ENCODE measurements at regions not wholly inside any gene's neighbourhood (a gene's known extent, or its start where the extent isn't known, plus 50 kb on each side); places are given as distances from the start of the nearest gene placed in this dataset.

- 100% methylated on average over 1 of the region's 3 CpGs for WGBS (ENCODE audit: insufficient coverage)
- peaks cover 2% of the 10 kb centered on the region for H3K9me3 Mint-ChIP-seq (ENCODE audit: insufficient read depth)
- ChIA-PET CTCF (no interaction called here), POLR2A (no interaction called here)
- H3K27ac Mint-ChIP-seq, result no peak overlapping the region
- Histone ChIP-seq H3K4me3 (ENCODE audit: control extremely low read depth in 1 of 5, extremely low read depth in 1 of 5, insufficient read depth in 1 of 5, low read depth in 2 of 5, low read length in 4 of 5) (no peak overlapping the region), H3K79me2 (ENCODE audit: control insufficient read depth, insufficient read depth, low read length) (no peaks in the 10 kb centered on the region), H3K4me2 (replicated peaks; ENCODE audit: low read depth, low read length, poor library complexity, severe bottlenecking) (no peak overlapping the region), H3K4me1 (ENCODE audit: control insufficient read depth in 2 of 2, insufficient read depth in 2 of 2, low read length in 2 of 2) (no peaks in the 10 kb centered on the region), H3K27me3 (replicated peaks in 1 of 4; ENCODE audit: control extremely low read depth in 1 of 4, control insufficient read depth in 3 of 4, insufficient read depth in 4 of 4, low read length in 3 of 4) (no peaks in the 10 kb centered on the region), H4K20me1 (ENCODE audit: control insufficient read depth, insufficient read depth, low read length, poor library complexity, severe bottlenecking) (no peaks in the 10 kb centered on the region), H3K36me3 (replicated peaks in 1 of 2; ENCODE audit: control extremely low read depth in 1 of 2, control insufficient read depth in 1 of 2, extremely low read depth in 1 of 2, insufficient read depth in 2 of 2, low read length in 1 of 2) (no peaks in the 10 kb centered on the region), H3K9ac (ENCODE audit: low read length) (no peak overlapping the region), H2AFZ (ENCODE audit: insufficient read depth, low read depth, low read length, poor library complexity, severe bottlenecking) (no peak overlapping the region), H3K27ac (ENCODE audit: low read length in 2 of 2) (no peak overlapping the region), H3K9me3 (ENCODE audit: control extremely low read depth in 1 of 3, control insufficient read depth in 2 of 3, insufficient read depth in 1 of 3, low read length in 2 of 3) (no peaks in the 10 kb centered on the region)
- H3K27me3 Mint-ChIP-seq, result no peaks in the 10 kb centered on the region
- intact Hi-C loops (cut with micrococcal nuclease), result no loop called here
- no peaks in the 10 kb centered on the region for H3K4me1 Mint-ChIP-seq
- H3K4me3 Mint-ChIP-seq, result no peak overlapping the region
- DNase-seq (no peak), ATAC-seq (ENCODE audit: low read depth) (no peak)
- TF ChIP-seq CTCF (IDR thresholded peaks at IDR 0.05), result no peak
- no peak for TF ChIP-seq EZH2 (IDR thresholded peaks at IDR 0.05; ENCODE audit: borderline replicate concordance, insufficient read depth, low read depth, low read length, poor library complexity, severe bottlenecking)
Measured at GRCh38 chr5:107058803-107059202, 611.9 kb downstream of the EFNA5 start.

GRCh38 chr5:107058235-107058634 lies 612.5 kb downstream of the EFNA5 start:
- no peaks in the 10 kb centered on the region for H3K36me3 ChIP-seq (replicated peaks in 1 of 2; ENCODE audit: control extremely low read depth in 1 of 2, control insufficient read depth in 1 of 2, extremely low read depth in 1 of 2, insufficient read depth in 2 of 2, low read length in 1 of 2)
- H3K9ac ChIP-seq (ENCODE audit: low read length), result no peak overlapping the region
- POLR2A ChIA-PET, result no interaction called here
- CTCF ChIA-PET, result no interaction called here
- Mint-ChIP-seq H3K4me1 (no peaks in the 10 kb centered on the region), H3K27ac (no peak overlapping the region), H3K9me3 (ENCODE audit: insufficient read depth) (peaks cover 2% of the 10 kb centered on the region), H3K4me3 (no peak overlapping the region), H3K27me3 (no peaks in the 10 kb centered on the region)
- H2AFZ ChIP-seq (ENCODE audit: insufficient read depth, low read depth, low read length, poor library complexity, severe bottlenecking), result no peak overlapping the region
- intact Hi-C loops (cut with micrococcal nuclease), result no loop called here
- TF ChIP-seq EZH2 (IDR thresholded peaks at IDR 0.05; ENCODE audit: borderline replicate concordance, insufficient read depth, low read depth, low read length, poor library complexity, severe bottlenecking) (no peak), CTCF (IDR thresholded peaks at IDR 0.05) (no peak)
- H4K20me1 ChIP-seq (ENCODE audit: control insufficient read depth, insufficient read depth, low read length, poor library complexity, severe bottlenecking), result no peaks in the 10 kb centered on the region
- no peaks in the 10 kb centered on the region for H3K27me3 ChIP-seq (replicated peaks in 1 of 4; ENCODE audit: control extremely low read depth in 1 of 4, control insufficient read depth in 3 of 4, insufficient read depth in 4 of 4, low read length in 3 of 4)
- no peaks in the 10 kb centered on the region for H3K79me2 ChIP-seq (ENCODE audit: control insufficient read depth, insufficient read depth, low read length)
- DNase-seq (no peak), ATAC-seq (ENCODE audit: low read depth) (no peak)
- WGBS (ENCODE audit: insufficient coverage), result no CpG with 5 or more reads among the region's 1 CpG
- H3K4me2 ChIP-seq (replicated peaks; ENCODE audit: low read depth, low read length, poor library complexity, severe bottlenecking), result no peak overlapping the region
- no peaks in the 10 kb centered on the region for H3K4me1 ChIP-seq (ENCODE audit: control insufficient read depth in 2 of 2, insufficient read depth in 2 of 2, low read length in 2 of 2)
- H3K4me3 ChIP-seq (ENCODE audit: control extremely low read depth in 1 of 5, extremely low read depth in 1 of 5, insufficient read depth in 1 of 5, low read depth in 2 of 5, low read length in 4 of 5), result no peak overlapping the region
- no peaks in the 10 kb centered on the region for H3K9me3 ChIP-seq (ENCODE audit: control extremely low read depth in 1 of 3, control insufficient read depth in 2 of 3, insufficient read depth in 1 of 3, low read length in 2 of 3)
- H3K27ac ChIP-seq (ENCODE audit: low read length in 2 of 2), result no peak overlapping the region
